GM21619 (cell line): ENCODE measurements at regions not wholly inside any gene's neighbourhood (a gene's known extent, or its start where the extent isn't known, plus 50 kb on each side); places are given as distances from the start of the nearest gene placed in this dataset.

ENCODE experiments used
- ATAC-seq: cut with Tn5 transposase; IDR thresholded peaks from one replicate; pipeline ENCODE4 v1.9.1; 2021; ENCODE audit not compliant: unreplicated experiment

DNA sequence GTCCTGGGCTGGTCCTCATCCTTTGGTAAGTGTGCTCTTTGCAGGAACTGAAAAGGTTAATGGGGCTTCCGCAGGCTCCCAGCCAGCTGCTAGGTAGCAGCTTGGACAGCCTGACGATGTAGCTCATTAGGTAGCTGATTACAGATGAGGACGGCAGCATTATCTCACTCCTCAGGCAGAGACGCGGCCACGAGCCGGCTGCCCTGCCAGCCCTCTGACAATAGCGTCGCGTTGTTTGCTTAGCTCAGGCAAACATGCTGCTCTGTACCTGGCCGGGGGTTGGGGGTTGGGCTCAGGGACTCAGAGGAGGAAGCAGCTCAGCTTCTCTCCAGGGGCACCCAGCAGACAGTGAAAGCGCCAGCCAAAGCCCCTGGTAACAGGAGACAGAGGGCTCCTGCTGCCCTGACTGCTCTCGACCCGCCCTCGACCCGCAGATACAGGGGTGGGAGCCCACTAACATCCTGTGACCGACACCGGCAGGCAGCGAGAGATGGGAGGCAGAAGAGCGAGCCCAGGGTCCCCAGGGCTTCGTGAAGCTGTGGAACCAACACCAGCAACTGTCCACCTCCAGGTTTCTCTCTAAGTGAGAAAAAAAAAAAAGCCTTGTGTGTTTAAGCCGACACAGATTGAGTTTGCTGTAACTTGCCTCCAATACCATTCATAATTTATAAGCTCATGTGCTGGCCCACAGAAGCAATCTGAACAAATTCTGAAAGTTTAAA, 53.4 kb upstream of the DLK1 start:
- ATAC-seq = no peak

- no peak for ATAC-seq
Observed at GRCh38 chr14:100673807-100674154, 52.9 kb upstream of the DLK1 start.

DNA sequence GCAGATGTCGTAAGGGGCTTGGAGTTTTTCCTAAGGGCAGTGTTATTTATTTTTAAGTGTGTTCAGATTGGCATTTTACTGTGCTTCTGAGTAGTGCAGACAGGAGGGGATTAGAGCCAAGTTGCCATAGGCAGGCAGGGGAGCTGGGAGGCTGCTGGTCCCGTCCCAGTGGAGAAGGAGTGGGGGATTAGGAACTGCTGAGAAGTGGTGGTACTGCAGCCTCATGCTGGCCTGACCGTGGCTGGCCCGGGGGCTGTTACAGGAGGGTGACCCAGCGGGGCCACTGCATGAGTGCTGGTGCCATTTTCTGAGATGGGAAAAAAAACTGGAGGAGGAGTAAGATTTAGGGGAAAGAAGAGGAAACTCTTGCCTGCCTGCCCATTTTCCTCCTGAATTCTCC, 52.3 kb upstream of the DLK1 start:
- ATAC-seq = no peak

DNA sequence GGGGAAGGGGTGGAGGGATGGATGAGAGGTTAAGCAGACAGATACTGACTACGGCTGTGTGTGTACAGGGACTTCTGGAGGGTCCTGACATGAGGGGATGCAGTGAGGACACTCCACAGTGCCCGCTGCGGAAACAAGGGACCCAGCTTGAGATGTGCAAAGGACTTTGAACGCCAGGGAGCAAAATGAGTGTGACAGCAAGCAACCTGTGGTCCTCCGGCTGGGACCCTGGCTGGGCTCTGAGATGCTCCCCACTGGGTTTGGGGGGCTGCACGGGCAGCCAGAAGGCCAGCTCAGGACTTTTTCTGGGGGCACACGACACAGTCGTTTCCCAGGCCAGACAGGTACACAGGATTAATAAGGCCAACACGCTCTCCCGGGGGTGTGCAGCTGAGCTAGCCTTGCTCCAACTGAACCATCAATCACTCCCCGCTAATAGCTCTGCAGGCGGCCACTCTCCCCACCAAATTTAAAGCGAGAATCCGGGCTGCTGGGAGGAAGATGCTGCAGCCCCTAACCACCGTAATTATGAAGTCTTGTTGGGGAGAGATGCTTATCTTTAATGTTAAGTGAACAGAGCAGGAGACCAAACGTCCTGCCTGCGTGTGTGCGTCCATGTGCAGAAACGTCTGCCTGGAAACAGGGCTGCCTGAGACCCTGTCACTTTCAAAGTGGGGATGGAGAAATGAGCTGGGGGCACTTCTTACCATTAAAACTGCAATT, 51.6 kb upstream of the DLK1 start:
- ATAC-seq = no peak

GRCh38 chr14:100675699-100676684, 50.7 kb upstream of the DLK1 start:
- ATAC-seq = no peak
